GM12878 (cell line): ENCODE measurements at regions not wholly inside any gene's neighbourhood (a gene's known extent, or its start where the extent isn't known, plus 50 kb on each side); places are given as distances from the start of the nearest gene placed in this dataset.

Experiments
- ATAC-seq: fragments of 200-7000 bp; cut with Tn5 transposase; 3 replicates; pipeline ENCODE4 v1.9.1; 2020; ENCODE audit warnings: mild to moderate bottlenecking, moderate library complexity
- BruUV-seq: library from RNA; stranded (reverse); fragments of 400-500 nt; replicated peaks from 2 replicates; lab custom pipeline; 2021; lab: Mats Ljungman, UMichigan
- CTCF ChIA-PET: fragments of 300-600 bp; sonication (Branson Sonifier 250); formaldehyde crosslinking; extraction: SDS; loops from one replicate; lab custom pipeline; 2021; ENCODE audit warnings: inconsistent platforms; lab: Yijun Ruan, JAX
- POLR2A ChIA-PET: fragments of 350-600 bp; formaldehyde crosslinking; extraction: SDS; loops from one replicate; lab custom pipeline; 2021; ENCODE audit warnings: inconsistent platforms; lab: Charles Lee
- RAD21 ChIA-PET: fragments of 300-600 bp; sonication (Branson Sonifier 250); formaldehyde crosslinking; loops from one replicate; lab custom pipeline; 2023; ENCODE audit warnings: antibody characterized with exemption; ENCODE audit not compliant: unreplicated experiment; lab: Charles Lee
- SMC1A ChIA-PET: fragments of 300-600 bp; sonication (Branson Sonifier 250); formaldehyde crosslinking; loops from one replicate; lab custom pipeline; 2023; ENCODE audit not compliant: unreplicated experiment, uncharacterized antibody; lab: Charles Lee
- DNase-seq: peaks from one replicate; pipeline ENCODE4 v3.0.0-alpha.2; 2011; ENCODE audit warnings: low read depth, low spot score
- FAIRE-seq: peaks from 3 replicates; lab custom pipeline; 2011; peaks lifted over from hg19 to GRCh38; lab: Jason Lieb, UNC
- H2AFZ ChIP-seq: 2 replicates; pipeline ENCODE4 v1.6.0; 2011; ENCODE audit warnings: low read depth, low read length, control low read depth; ENCODE audit not compliant: control insufficient read depth
- H3K27ac ChIP-seq: 2 replicates; pipeline ENCODE4 v1.5.1; 2011; ENCODE audit warnings: control low read depth; ENCODE audit not compliant: control insufficient read depth, insufficient read depth
- H3K27me3 ChIP-seq, 2 experiments: replicated peaks in 1 of 2; 2 replicates each; pipeline versions ENCODE4 v1.6.0 to v1.6.1; 2011; ENCODE audit warnings: low read length in 1 of 2; ENCODE audit not compliant: control insufficient read depth in 2 of 2, insufficient read depth in 2 of 2
- H3K36me3 ChIP-seq, 2 experiments: 2 replicates each; pipeline ENCODE4 v1.5.1; 2011; ENCODE audit warnings: low read length in 1 of 2; ENCODE audit not compliant: control insufficient read depth in 2 of 2, insufficient read depth in 2 of 2
- H3K4me1 ChIP-seq: 2 replicates; pipeline ENCODE4 v1.6.1; 2011; ENCODE audit warnings: mild to moderate bottlenecking, low read length, moderate library complexity, mixed read lengths; ENCODE audit not compliant: control insufficient read depth, insufficient read depth
- H3K4me2 ChIP-seq: 2 replicates; pipeline ENCODE4 v1.6.0; 2011; ENCODE audit warnings: control low read depth; ENCODE audit not compliant: control insufficient read depth, insufficient read depth
- H3K4me3 ChIP-seq: fragments of 200-600 bp; sonication (generic); 2 replicates; pipeline ENCODE4 v1.5.1; 2016
- H3K79me2 ChIP-seq: 2 replicates; pipeline ENCODE4 v1.6.0; 2011; ENCODE audit warnings: low read length; ENCODE audit not compliant: control insufficient read depth, insufficient read depth
- H3K9ac ChIP-seq: 2 replicates; pipeline ENCODE4 v1.8.0; 2011; ENCODE audit warnings: low read length, control low read depth, mixed read lengths; ENCODE audit not compliant: control insufficient read depth, insufficient read depth
- H3K9me3 ChIP-seq: replicated peaks from 3 replicates; pipeline ENCODE4 v1.5.1; 2011; ENCODE audit warnings: mild to moderate bottlenecking, low read length; ENCODE audit not compliant: control insufficient read depth, insufficient read depth
- H4K20me1 ChIP-seq: 2 replicates; pipeline ENCODE4 v1.6.0; 2011; ENCODE audit not compliant: control insufficient read depth, insufficient read depth
- CBX5 ChIP-seq: sonication (generic); IDR thresholded peaks from 2 replicates; pipeline ENCODE4 v1.6.1; 2016; ENCODE audit warnings: low read depth, moderate library complexity, mild to moderate bottlenecking, inconsistent platforms
- FOXM1 ChIP-seq: IDR thresholded peaks from 2 replicates; pipeline ENCODE4 v1.6.1; 2012; ENCODE audit warnings: low read depth, mild to moderate bottlenecking, inconsistent platforms, low read length, moderate library complexity
- KDM1A ChIP-seq: fragments of 200-600 bp; sonication (generic); IDR thresholded peaks from 2 replicates; pipeline ENCODE4 v1.6.1; 2016; ENCODE audit warnings: borderline replicate concordance
- KLF5 ChIP-seq: fragments of 450-650 bp; IDR thresholded peaks from 2 replicates; pipeline ENCODE4 v1.6.1; 2014; ENCODE audit warnings: mild to moderate bottlenecking; ENCODE audit not compliant: partially characterized antibody
- MEF2B ChIP-seq: fragments of 450-650 bp; IDR thresholded peaks from 2 replicates; pipeline ENCODE4 v1.6.1; 2018; ENCODE audit warnings: mild to moderate bottlenecking, moderate library complexity; ENCODE audit not compliant: partially characterized antibody, poor library complexity, severe bottlenecking
- MTA2 ChIP-seq: fragments of 450-650 bp; IDR thresholded peaks from 2 replicates; pipeline ENCODE4 v1.6.1; 2016; ENCODE audit warnings: low read depth, mild to moderate bottlenecking, moderate library complexity
- NRF1 ChIP-seq: conservative IDR thresholded peaks from 2 replicates; pipeline ENCODE4 v1.6.1; 2011; ENCODE audit warnings: mild to moderate bottlenecking, low read depth, low read length, improper control_type of control experiment
- POLR2AphosphoS2 ChIP-seq: IDR thresholded peaks from 2 replicates; pipeline ENCODE4 v1.6.1; 2011; ENCODE audit warnings: low read depth, mild to moderate bottlenecking, low read length, improper control_type of control experiment, moderate library complexity
- POLR2AphosphoS5 ChIP-seq: IDR thresholded peaks from 2 replicates; pipeline ENCODE4 v1.6.1; 2011; ENCODE audit warnings: mild to moderate bottlenecking, low read length, inconsistent platforms
- SREBF2 ChIP-seq: IDR thresholded peaks from 2 replicates; pipeline ENCODE4 v1.6.1; 2012; ENCODE audit warnings: mild to moderate bottlenecking, low read length
- WRNIP1 ChIP-seq: IDR thresholded peaks from 2 replicates; pipeline ENCODE4 v1.6.1; 2011; ENCODE audit warnings: low read depth, low read length, improper control_type of control experiment, borderline replicate concordance
- ZNF207 ChIP-seq: fragments of 450-650 bp; IDR thresholded peaks from 2 replicates; pipeline ENCODE4 v1.6.1; 2014; ENCODE audit warnings: antibody characterized with exemption, mild to moderate bottlenecking, borderline replicate concordance
- WGBS: methylation state at CpG from one replicate; pipeline ENCODE4 v1.1.6; 2016; ENCODE audit warnings: low lambda C conversion rate; ENCODE audit not compliant: insufficient replicate concordance, insufficient coverage; ENCODE audit errors: missing lambda C conversion rate; 5-methylcytosine and 5-hydroxymethylcytosine counted together
- in situ Hi-C: fragments of 300-500 bp; cut with MboI; formaldehyde crosslinking; loops from 9 replicates; pipeline ENCODE4 v1.14.3; 2018; ENCODE audit warnings: mixed read lengths
- intact Hi-C: fragments of 100-400 bp; cut with micrococcal nuclease; formaldehyde crosslinking; loops from one replicate; pipeline ENCODE4 v1.14.2; 2022; ENCODE audit not compliant: unreplicated experiment
- TF ChIP-seq, protein P1 (sequence below): fragments of 450-650 bp; formaldehyde crosslinking; IDR thresholded peaks from 2 replicates; pipeline ENCODE4 v1.4.0; 2020; ENCODE audit warnings: mild to moderate bottlenecking, moderate library complexity
- TF ChIP-seq, protein P2 (sequence below): IDR thresholded peaks from 2 replicates; pipeline ENCODE4 v1.6.1; 2012; ENCODE audit warnings: low read depth, low read length, improper control_type of control experiment
- TF ChIP-seq, protein P3 (sequence below): fragments of 450-650 bp; IDR thresholded peaks from 2 replicates; pipeline ENCODE4 v1.6.1; 2016; ENCODE audit warnings: mild to moderate bottlenecking
- TF ChIP-seq, protein P4 (sequence below): fragments of 450-650 bp; IDR thresholded peaks from 2 replicates; pipeline ENCODE4 v1.6.1; 2016; ENCODE audit warnings: mild to moderate bottlenecking

DNA sequence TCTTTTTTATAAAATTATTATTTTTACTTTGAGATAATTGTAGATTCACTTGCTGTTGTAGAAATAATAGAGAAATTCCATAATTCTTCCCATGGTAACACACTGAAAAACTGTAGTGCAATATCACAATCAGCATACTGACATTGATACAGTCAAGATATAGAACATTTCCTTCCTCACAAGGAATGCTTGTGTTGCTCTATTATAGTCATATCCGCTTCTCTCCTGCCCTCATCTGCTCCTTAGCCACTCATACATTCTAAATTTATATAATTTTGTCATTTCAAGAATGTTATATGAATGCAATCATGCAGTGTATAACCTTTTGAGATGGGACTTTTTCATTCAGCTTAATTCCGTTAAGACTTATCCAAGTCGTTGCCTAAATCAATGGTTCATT, 320.2 kb downstream of the BARHL2 start (continued):
- TF ChIP-seq, protein P1, sequence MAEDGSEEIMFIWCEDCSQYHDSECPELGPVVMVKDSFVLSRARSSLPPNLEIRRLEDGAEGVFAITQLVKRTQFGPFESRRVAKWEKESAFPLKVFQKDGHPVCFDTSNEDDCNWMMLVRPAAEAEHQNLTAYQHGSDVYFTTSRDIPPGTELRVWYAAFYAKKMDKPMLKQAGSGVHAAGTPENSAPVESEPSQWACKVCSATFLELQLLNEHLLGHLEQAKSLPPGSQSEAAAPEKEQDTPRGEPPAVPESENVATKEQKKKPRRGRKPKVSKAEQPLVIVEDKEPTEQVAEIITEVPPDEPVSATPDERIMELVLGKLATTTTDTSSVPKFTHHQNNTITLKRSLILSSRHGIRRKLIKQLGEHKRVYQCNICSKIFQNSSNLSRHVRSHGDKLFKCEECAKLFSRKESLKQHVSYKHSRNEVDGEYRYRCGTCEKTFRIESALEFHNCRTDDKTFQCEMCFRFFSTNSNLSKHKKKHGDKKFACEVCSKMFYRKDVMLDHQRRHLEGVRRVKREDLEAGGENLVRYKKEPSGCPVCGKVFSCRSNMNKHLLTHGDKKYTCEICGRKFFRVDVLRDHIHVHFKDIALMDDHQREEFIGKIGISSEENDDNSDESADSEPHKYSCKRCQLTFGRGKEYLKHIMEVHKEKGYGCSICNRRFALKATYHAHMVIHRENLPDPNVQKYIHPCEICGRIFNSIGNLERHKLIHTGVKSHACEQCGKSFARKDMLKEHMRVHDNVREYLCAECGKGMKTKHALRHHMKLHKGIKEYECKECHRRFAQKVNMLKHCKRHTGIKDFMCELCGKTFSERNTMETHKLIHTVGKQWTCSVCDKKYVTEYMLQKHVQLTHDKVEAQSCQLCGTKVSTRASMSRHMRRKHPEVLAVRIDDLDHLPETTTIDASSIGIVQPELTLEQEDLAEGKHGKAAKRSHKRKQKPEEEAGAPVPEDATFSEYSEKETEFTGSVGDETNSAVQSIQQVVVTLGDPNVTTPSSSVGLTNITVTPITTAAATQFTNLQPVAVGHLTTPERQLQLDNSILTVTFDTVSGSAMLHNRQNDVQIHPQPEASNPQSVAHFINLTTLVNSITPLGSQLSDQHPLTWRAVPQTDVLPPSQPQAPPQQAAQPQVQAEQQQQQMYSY (CRISPR knock-in tag): no peak
- TF ChIP-seq ZNF207: no peak
- no peak for TF ChIP-seq KLF5
- TF ChIP-seq SREBF2: no peak
- TF ChIP-seq, protein P2, sequence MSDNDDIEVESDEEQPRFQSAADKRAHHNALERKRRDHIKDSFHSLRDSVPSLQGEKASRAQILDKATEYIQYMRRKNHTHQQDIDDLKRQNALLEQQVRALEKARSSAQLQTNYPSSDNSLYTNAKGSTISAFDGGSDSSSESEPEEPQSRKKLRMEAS: no peak
- TF ChIP-seq, protein P3, sequence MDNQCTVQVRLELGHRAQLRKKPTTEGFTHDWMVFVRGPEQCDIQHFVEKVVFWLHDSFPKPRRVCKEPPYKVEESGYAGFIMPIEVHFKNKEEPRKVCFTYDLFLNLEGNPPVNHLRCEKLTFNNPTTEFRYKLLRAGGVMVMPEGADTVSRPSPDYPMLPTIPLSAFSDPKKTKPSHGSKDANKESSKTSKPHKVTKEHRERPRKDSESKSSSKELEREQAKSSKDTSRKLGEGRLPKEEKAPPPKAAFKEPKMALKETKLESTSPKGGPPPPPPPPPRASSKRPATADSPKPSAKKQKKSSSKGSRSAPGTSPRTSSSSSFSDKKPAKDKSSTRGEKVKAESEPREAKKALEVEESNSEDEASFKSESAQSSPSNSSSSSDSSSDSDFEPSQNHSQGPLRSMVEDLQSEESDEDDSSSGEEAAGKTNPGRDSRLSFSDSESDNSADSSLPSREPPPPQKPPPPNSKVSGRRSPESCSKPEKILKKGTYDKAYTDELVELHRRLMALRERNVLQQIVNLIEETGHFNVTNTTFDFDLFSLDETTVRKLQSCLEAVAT: no peak
- TF ChIP-seq POLR2AphosphoS2: no peak

DNA sequence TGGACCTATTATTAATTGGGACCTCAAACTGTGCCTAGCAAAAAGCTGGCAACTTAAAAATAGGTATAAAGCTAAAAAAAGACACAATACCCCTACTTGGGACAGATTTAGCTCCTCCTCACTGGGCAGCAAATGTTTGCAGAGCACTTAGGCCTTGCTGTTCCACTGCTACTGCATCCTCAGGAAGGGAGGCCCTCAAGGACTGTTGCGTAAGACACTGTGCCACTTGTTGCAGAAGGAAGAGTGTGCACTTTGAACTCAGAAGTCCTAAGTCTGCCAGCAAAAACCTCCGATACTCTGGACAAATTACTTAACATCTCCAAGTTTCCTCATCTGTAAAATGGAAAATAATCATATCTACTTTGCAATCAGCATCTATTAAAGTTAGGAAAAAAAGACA, 322.9 kb downstream of the BARHL2 start:
- CTCF ChIA-PET: interaction anchor here (1.4 kb wide), 1 partner anchor 72 kb away, joined by 3 read pairs; no protein-coding TSS in a partner anchor
- Histone ChIP-seq H3K27me3 (no peaks in the 10 kb centered on the region), H3K36me3 (no peaks in the 10 kb centered on the region), H3K4me2 (no peak overlapping the region)
- in situ Hi-C loops: no loop called here
- WGBS: 56% methylated on average over 2 of the region's 2 CpGs
- no peak for TF ChIP-seq POLR2AphosphoS5
- TF ChIP-seq SREBF2: no peak
- no peak for TF ChIP-seq MTA2
- no peak for TF ChIP-seq CBX5
- no peak for TF ChIP-seq MEF2B
- TF ChIP-seq FOXM1: no peak
- no peak for TF ChIP-seq KLF5
- TF ChIP-seq, protein P4, sequence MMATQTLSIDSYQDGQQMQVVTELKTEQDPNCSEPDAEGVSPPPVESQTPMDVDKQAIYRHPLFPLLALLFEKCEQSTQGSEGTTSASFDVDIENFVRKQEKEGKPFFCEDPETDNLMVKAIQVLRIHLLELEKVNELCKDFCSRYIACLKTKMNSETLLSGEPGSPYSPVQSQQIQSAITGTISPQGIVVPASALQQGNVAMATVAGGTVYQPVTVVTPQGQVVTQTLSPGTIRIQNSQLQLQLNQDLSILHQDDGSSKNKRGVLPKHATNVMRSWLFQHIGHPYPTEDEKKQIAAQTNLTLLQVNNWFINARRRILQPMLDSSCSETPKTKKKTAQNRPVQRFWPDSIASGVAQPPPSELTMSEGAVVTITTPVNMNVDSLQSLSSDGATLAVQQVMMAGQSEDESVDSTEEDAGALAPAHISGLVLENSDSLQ: no peak
- no peak for TF ChIP-seq NRF1
- TF ChIP-seq WRNIP1: no peak
- no peak for TF ChIP-seq KDM1A
- TF ChIP-seq, all 136 proteins: peak for 0
- Histone ChIP-seq H3K9me3 (no peaks in the 10 kb centered on the region), H2AFZ (no peak overlapping the region), H3K79me2 (no peaks in the 10 kb centered on the region), H3K9ac (no peak overlapping the region), H3K27ac (no peak overlapping the region), H3K4me3 (no peak overlapping the region), H4K20me1 (no peaks in the 10 kb centered on the region), H3K4me1 (no peaks in the 10 kb centered on the region)
- BruUV-seq: no TSS peak
- DNase-seq (no peak), FAIRE-seq (no peak), ATAC-seq (no peak)
- ChIA-PET SMC1A (interaction anchor here (1.0 to 2.5 kb wide), 7 partner anchors 9 to 81 kb away, joined by 3 to 6 read pairs (median 4); no protein-coding TSS in a partner anchor), POLR2A (interaction anchor here (1.7 kb wide), 1 partner anchor 37 kb away, joined by 3 read pairs; no protein-coding TSS in a partner anchor), RAD21 (no interaction called here)
- intact Hi-C loops: no loop called here
